NCI-H524 treated with DMSO at 0.1 percent for 48 hours (cell line): ENCODE measurements at regions not wholly inside any gene's neighbourhood (a gene's known extent, or its start where the extent isn't known, plus 50 kb on each side); places are given as distances from the start of the nearest gene placed in this dataset.
"Not testable (repeated sequence)": the region's sequence is repeated elsewhere in the genome, so short reads cannot be mapped to it uniquely, and the experiment has no call there.

Experiments used
- DNase-seq: peaks from one replicate; lab custom pipeline; 2025; lab: John Stamatoyannopoulos, UW

DNA sequence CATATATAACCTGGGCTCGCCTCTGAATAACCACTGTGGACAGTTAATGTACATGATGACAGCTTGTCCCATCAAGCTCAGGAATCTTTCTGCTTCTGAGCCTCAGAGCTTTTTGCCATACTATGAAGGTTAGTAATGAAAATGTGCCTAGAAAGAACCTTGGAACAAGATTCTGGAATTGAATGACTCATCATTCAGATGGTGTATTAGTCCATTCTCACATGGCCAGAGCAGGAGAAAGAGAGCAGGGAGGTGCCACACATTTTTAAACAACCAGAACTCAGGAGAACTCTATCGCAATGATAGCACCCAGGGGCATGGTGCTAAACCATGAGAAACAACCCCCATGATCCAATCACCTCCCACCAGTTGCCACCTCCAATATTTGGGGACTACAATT is 542.1 kb downstream of the PRR16 start:
- no peak for DNase-seq

DNA sequence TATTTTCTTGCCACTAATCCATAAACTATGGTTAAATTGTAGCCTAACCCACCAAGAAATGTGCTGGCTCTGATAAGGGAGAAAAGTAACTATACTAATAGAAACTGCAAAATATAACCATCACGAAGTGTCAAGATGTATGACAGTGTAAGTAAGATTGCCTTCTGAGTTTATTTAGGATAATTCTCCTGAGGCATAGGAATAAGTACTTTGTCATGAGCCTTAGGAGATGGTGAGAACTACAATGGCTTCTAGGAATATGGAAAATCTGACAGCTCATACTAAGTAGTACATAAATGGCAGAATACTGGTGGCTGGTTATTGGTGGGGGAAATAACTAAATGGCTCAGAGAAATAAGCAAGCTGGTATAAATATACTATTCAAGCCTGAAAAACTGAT is 543.9 kb downstream of the PRR16 start:
- no peak for DNase-seq

DNA sequence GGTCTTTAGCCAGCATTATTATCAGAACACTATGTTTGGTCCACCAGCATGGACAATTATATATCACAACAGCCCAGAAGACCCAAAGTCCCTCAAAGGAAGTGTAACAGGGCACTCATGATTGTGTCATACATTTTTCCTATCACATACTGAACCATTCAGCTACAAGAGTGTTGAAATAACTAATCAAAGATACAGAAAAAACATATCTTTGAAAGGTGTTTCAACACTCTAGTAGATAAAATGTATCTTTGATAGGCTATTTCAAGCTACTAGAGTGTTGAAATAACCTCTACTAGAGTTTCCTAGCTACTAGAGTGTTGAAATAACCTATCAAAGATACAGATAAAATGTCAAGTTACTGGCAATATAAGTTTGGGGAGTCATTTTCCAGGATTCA is 545.0 kb downstream of the PRR16 start:
- no peak for DNase-seq

DNA sequence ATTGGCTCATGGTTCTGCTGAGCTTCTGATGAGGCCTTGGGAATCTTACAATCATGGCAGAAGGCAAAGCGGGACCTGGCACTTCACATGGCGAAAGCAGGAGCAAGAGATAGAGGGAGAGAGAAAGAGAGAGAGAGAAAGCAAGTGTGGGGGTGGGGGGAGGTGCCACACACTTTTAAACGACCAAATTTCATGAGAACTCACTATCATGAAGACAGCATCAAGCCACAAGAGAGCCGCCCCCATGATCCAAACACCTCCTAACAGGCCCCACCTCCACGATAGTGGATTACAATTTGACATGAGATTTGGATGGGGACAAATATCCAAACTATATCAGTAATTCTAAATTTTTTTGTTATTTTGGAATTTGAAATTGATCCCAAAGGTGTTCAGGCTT is 553.9 kb downstream of the PRR16 start:
- no peak for DNase-seq

DNA sequence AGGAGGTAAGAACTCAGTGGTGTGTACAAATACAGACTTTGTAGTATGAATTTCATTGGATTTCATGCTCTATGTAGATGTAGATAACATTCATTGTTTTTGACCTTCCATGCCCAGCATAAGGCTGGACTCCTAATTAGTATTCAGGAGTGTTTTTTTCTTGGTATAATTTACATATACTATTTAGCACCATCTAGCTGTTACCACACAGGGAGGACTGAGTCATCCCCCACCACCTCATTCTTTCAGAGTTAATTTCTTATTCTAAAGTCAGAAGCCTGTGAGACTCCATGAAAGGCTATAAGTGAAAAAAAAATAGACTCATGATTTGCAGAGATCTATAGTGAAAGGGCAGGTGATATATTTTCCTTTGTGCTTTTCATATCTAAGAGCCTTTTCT is 555.0 kb downstream of the PRR16 start:
- no peak for DNase-seq

DNA sequence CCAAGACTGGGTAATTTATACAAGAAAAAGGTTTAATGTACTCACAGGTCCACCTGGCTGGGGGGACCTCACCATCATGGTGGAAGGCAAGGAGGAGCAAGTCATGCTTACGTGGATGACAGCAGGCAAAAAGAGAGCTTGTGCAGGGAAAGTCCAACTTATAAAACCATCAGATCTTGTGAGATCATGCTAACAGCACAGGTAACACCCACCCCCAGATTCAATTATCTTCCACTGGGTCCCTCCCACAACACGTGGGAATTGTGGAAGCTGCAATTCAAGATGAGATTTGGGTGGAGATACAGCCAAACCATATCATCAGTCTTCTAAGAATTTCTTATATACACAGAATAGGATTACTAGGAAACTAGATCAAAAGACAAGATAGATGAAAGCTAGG is 555.6 kb downstream of the PRR16 start:
- no peak for DNase-seq

DNA sequence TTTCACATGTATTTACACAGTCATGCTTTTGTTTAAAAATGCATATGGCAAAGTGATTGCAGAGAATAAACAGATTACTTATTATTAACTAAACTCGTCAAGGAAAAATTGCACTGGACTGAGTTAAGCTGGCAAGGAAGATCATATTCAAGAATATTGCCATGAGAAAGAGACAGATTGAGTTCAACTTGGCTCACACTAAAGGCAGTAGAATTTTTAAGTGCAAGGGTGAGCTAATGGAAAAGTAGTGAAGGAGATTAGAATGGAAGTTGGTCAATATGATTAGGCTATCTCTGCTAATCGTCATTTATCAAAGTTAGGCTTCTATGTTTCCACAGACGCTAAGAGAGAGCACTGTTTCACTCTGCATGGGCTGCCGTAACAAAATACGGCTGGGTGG is 557.6 kb downstream of the PRR16 start:
- DNase-seq = no peak

GRCh38 chr5:121024416-121025311 is 560.6 kb downstream of the PRR16 start:
- no peak for DNase-seq

DNA sequence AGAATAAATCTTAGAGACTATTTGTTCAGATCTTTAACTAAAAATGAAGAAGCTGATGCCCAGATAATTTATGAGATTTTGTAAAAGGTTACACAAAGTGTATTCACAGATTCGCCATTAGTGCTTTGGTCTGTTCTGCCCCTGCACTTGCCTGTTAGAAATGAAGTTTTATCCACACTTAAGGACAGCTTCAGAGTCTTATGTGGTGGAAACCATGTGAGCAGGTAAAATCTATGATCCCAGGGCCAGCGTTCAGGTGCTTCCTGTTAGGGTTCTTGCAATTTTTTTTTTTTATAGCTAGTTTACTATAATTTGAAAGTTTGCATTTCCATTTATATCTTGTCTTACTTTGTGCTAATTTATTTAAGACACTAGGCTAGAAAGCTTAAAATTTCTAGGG is 561.6 kb downstream of the PRR16 start:
- no peak for DNase-seq

DNA sequence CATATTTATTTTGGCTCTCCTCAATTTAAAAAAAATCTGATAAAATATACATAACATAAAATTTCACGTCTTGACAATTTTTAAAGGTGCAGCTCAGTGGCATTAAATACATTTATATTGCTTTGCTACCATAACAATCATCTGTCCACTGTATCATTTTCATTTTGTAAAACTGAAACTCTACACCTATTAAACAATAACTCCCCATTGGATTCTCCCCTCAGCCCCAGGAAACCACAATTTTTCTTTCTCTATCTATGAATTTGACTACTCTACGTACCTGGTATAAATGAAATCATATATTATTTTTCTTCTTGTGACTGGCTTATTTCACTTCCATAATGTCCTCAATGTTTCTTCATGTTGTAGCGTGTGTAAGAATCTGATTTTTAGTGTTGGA is 563.5 kb downstream of the PRR16 start:
- no peak for DNase-seq

GRCh38 chr5:121029536-121030245 is 565.6 kb downstream of the PRR16 start:
- DNase-seq = no peak

DNA sequence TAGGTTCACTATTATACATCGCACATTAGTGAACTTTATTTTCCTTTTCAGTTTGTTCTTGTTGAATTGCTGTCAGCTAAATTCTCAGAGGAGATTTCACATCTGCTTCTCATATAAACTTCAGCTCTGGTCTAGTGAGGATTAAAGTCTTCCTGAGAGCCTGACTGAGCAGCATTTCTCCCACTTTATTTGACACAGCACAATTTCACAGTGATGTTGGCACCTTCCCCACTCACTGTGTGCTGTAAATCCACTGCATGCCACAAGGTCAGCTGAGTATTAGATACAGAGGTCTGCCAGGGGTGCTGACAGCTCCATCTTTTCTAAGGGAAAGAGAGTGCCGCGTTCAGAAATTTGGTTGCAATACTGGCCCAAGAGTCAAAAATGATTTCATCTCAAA is 567.4 kb downstream of the PRR16 start:
- DNase-seq = no peak

- DNase-seq = no peak
Observed at GRCh38 chr5:121033334-121033733, 569.2 kb downstream of the PRR16 start.

- no peak for DNase-seq
Observed at GRCh38 chr5:121038438-121038837, 574.3 kb downstream of the PRR16 start.

DNA sequence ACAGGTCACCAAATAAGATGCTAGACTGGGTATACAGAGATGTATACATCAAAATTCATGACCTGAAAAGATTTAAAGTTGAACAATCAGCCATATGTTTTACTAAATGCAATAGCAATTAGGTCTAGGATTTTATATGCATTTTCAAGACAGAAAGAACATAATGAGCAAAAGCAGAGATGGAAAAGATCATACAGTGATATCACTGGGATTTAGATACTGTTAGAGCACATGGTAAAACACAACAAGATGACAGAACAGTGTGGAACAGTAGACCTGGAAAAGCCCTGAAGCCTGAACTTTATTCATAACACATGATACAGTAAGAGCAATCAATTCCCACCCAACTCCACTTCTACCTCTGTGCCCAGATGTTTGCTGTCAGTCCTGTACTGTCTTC is 585.9 kb downstream of the PRR16 start:
- no peak for DNase-seq

GRCh38 chr5:121053055-121053985 is 589.2 kb downstream of the PRR16 start:
- no peak for DNase-seq

GRCh38 chr5:121055586-121055985 is 591.5 kb downstream of the PRR16 start:
- DNase-seq = no peak

DNA sequence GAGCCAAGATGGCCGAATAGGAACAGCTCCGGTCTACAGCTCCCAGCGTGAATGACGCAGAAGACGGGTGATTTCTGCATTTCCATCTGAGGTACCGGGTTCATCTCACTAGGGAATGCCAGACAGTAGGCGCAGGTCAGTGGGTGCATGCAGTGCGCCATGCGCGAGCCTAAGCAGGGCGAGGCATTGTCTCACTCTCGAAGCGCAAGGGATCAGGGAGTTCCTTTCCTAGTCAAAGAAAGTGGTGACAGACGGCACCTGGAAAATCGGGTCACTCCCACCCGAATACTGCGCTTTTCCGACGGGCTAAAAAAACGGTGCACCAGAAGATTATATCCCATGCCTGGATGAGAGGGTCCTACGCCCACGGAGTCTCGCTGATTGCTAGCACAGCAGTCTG is 600.1 kb downstream of the PRR16 start:
- not testable (repeated sequence) for DNase-seq

- DNase-seq = no peak
Observed at GRCh38 chr5:121086671-121087070, 622.6 kb downstream of the PRR16 start.

GRCh38 chr5:121087560-121087959 is 623.5 kb downstream of the PRR16 start:
- no peak for DNase-seq

GRCh38 chr5:121088341-121088740 is 624.2 kb downstream of the PRR16 start:
- no peak for DNase-seq

DNA sequence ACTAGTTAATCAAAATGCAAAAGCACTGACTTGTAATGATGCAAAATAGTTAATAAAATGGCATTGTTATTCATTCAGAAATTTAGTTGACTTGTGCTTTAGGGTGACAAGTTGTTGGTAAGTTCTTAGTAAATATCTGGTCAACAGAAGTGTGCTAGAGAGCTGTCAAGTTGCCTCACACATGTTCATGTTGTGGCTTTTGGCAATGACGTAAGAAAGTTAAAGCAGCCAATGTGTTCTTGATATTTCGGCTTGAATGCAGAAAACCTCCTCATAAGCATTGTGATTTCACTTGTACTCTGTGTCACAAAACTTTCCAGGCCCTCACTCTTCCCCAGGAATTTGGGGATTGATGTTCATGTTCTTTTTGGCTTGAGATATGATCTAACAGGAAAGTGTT is 626.7 kb downstream of the PRR16 start:
- no peak for DNase-seq
